Ovary (tissue), 7 donors: ENCODE measurements at regions not wholly inside any gene's neighbourhood (a gene's known extent, or its start where the extent isn't known, plus 50 kb on each side); places are given as distances from the start of the nearest gene placed in this dataset.
A peak's percentile ranks its signal among the peaks of the same experiment; 100 is the strongest.

ENCODE experiments used
- DNase-seq, 5 donors: peaks; one replicate each; pipeline ENCODE4 v3.0.0-alpha.2; 2019 to 2020
- H3K27ac ChIP-seq, 2 donors: fragments of 200-600 bp; one replicate each; pipeline versions ENCODE4 v1.5.1 to v1.8.0; 2019 to 2022
- H3K27me3 ChIP-seq: fragments of 200-600 bp; one replicate; pipeline ENCODE4 v1.8.0; 2022
- H3K36me3 ChIP-seq: fragments of 200-600 bp; sonication (generic); one replicate; pipeline ENCODE4 v1.5.1; 2019
- H3K4me1 ChIP-seq: one replicate; pipeline ENCODE4 v1.8.1; 2013; ENCODE audit warnings: mild to moderate bottlenecking, moderate library complexity; ENCODE audit not compliant: insufficient read depth
- H3K4me3 ChIP-seq: fragments of 200-600 bp; sonication (generic); one replicate; pipeline ENCODE4 v1.5.1; 2017
- H3K9me3 ChIP-seq, 2 donors: fragments of 200-600 bp in 1 of 2; sonication (generic) in 1 of 2; one replicate each; pipeline versions ENCODE4 v1.5.1 to v1.8.1; 2013 to 2019; ENCODE audit warnings: mild to moderate bottlenecking in 1 of 2, moderate library complexity in 1 of 2
- CTCF ChIP-seq, 3 donors: fragments of 450-650 bp in 2 of 3; fragments of 200-600 bp in 1 of 3; IDR thresholded peaks; one replicate each; pipeline versions ENCODE4 v1.5.1 to v1.8.0; 2016 to 2022; ENCODE audit warnings: antibody characterized with exemption in 3 of 3, mild to moderate bottlenecking in 1 of 3
- EP300 ChIP-seq: sonication (generic); formaldehyde crosslinking; IDR thresholded peaks from one replicate; pipeline ENCODE4 v1.6.1; 2017; ENCODE audit warnings: antibody characterized with exemption
- POLR2A ChIP-seq: fragments of 450-650 bp; IDR thresholded peaks from one replicate; pipeline ENCODE4 v1.6.1; 2017; ENCODE audit warnings: antibody characterized with exemption, mild to moderate bottlenecking, moderate library complexity
- WGBS, 3 donors: extraction: QIAGEN DNeasy Blood & Tissue Kit in 1 of 3; methylation state at CpG; one replicate each; pipeline versions ENCODE4 v1.1.5 to v1.1.7; 2013 to 2017; 5-methylcytosine and 5-hydroxymethylcytosine counted together
- intact Hi-C, 4 donors: fragments of 100-400 bp; cut with DNase I; formaldehyde crosslinking; loops; one replicate each; pipeline versions ENCODE4 v1.11.0 to v1.15.1; 2022 to 2023
- donor health status: DM: no; HTN: no; CAD: no; lungs with moderate emphysema.
- donor health status: DM: no; HTN: no; CAD: no.
- donor health status: Bipolar disorder and iron deficiency.
- donor health status: DM: no; HTN: no; CAD: no.
- donor health status: DM: yes; HTN: yes; CAD: no.

DNA sequence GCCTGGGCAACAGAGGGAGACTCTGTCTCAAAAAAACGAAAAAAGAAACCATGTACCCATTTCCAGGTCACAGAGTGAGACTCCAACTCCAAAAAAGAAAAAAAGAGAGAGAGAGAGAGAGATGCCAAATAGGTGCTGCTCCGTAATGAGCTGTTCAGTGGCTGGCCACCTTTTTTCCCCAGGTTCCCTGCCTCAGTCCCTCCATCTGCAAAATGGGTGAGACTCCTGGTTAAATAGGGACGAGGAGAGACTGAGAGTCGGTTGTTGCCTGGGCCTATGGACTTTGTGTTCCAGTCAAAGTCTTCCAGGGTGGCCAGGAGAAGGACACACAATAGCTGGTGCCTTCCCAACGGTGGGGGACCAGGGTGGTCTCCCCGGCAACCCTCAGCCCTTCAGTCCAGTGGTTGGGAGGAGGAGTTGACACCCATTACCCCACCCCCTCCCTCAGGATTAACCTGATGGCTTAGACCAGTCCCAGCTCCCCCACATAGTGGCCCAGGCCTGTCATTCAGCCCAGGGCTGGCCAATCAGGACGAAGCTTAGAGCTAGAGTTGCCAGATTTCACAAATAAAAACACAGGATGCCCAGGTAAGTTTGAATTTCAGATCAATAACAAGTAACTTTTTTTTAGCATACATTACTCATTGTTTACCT is 258.2 kb downstream of the PARN start:
- intact Hi-C loops, result no loop called here

GRCh38 chr16:14370736-14371234 is 259.3 kb downstream of the PARN start:
- H3K4me3 ChIP-seq, result no peak overlapping the region
- no peak overlapping the region for H3K27ac ChIP-seq
- no peaks in the 10 kb centered on the region for H3K27me3 ChIP-seq
- WGBS, 3 donors, result 57 to 75% (median 70%) methylated on average over 7 of the region's 7 CpGs
- no peaks in the 10 kb centered on the region for H3K36me3 ChIP-seq
- intact Hi-C loops, result no loop called here
- peaks cover 7% of the 10 kb centered on the region for H3K4me1 ChIP-seq
- no peaks in the 10 kb centered on the region for H3K9me3 ChIP-seq
- DNase-seq, result no peak
- TF ChIP-seq POLR2A, result no peak
- TF ChIP-seq CTCF (IDR thresholded peaks at IDR 0.05), result no peak

More for the DNA sequence above, 258.2 kb downstream of the PARN start:
- Histone ChIP-seq H3K27me3 (no peaks in the 10 kb centered on the region), H3K4me1 (peaks cover 7% of the 10 kb centered on the region), H3K9me3 (no peaks in the 10 kb centered on the region), H3K27ac (no peak overlapping the region), H3K4me3 (no peak overlapping the region), H3K36me3 (no peaks in the 10 kb centered on the region)
- no peak for TF ChIP-seq CTCF (IDR thresholded peaks at IDR 0.05)
- TF ChIP-seq EP300, result no peak
- TF ChIP-seq POLR2A, result no peak
- WGBS, 3 donors, result 64 to 79% (median 77%) methylated on average over 7 of the region's 7 CpGs
- DNase-seq, result no peak

DNA sequence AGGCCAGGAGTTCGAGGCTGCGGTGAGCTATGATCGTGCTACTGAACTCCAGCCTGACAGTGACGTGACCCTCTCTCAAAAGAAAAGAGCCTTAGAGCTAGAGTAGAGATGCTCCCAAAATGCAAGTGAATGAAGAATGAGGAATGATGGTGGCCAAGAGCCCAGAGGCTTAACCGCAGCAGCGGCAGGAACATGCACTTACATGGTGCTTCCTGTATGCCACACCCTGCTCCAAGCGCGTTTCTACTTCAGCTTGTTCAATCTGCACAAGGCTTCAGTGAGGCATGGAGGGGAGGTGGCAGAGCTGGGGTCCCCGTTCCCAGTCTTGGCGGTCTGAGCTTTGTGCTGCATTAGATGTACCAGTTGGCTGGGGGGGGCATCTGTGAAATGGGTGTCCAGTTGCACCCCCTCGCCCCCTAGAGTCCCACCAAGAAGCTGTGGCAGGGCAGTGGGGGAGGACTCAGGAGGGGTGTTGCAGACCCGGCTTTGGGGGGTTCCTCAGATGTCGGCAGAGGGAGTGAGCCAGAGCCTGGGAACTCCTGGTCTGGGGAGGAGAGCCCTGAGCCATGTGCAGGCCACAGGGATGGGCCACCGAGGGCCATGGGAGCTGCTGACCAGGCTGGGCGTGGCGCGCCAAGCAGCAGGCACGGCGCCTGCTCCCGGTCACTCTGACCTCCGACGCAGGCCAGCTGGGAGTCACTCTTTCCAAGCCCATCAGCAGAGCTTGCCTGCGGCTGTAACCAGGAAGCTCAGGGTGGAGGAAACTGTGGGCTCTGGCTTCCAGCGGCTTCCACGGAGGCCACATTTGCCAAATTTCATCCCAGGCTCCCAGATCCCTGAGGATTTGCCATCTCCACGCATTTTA is 260.1 kb downstream of the PARN start:
- peak; percentile 51 to 84 (median 56) for DNase-seq
- TF ChIP-seq EP300 (no peak), POLR2A (no peak), CTCF (IDR thresholded peaks at IDR 0.05) (no peak)
- Histone ChIP-seq H3K36me3 (no peaks in the 10 kb centered on the region), H3K4me1 (peaks cover 7% of the 10 kb centered on the region), H3K27ac (no peak overlapping the region), H3K4me3 (no peak overlapping the region), H3K27me3 (no peaks in the 10 kb centered on the region), H3K9me3 (no peaks in the 10 kb centered on the region)
- 42 to 53% (median 44%) methylated on average over 26 of the region's 26 CpGs for WGBS, 3 donors
- intact Hi-C loops, result no loop called here

- Histone ChIP-seq H3K27ac (no peak overlapping the region), H3K36me3 (no peaks in the 10 kb centered on the region), H3K27me3 (no peaks in the 10 kb centered on the region), H3K4me3 (no peak overlapping the region), H3K4me1 (peaks cover 7% of the 10 kb centered on the region), H3K9me3 (no peaks in the 10 kb centered on the region)
- intact Hi-C loops, result no loop called here
- no peak for DNase-seq
- WGBS, 3 donors, result 88 to 93% (median 93%) methylated on average over 3 of the region's 3 CpGs
- TF ChIP-seq CTCF (IDR thresholded peaks at IDR 0.05), result no peak
- TF ChIP-seq POLR2A, result no peak
- TF ChIP-seq EP300, result no peak
Observed at GRCh38 chr16:14368399-14368798, 261.7 kb downstream of the PARN start.
